GM12864 (cell line): ENCODE measurements at regions not wholly inside any gene's neighbourhood (a gene's known extent, or its start where the extent isn't known, plus 50 kb on each side); places are given as distances from the start of the nearest gene placed in this dataset.

ENCODE experiments used
- DNase-seq: peaks from one replicate; pipeline ENCODE4 v3.0.0-alpha.2; 2011; ENCODE audit warnings: low read depth
- H3K4me3 ChIP-seq: 2 replicates; pipeline ENCODE4 v1.5.1; 2011; ENCODE audit warnings: mild to moderate bottlenecking, low read depth, low read length, control low read depth
- CTCF ChIP-seq: IDR thresholded peaks from 2 replicates; pipeline ENCODE4 v1.5.1; 2011; ENCODE audit warnings: low read depth, mild to moderate bottlenecking, moderate library complexity, low read length, control low read depth, inconsistent platforms; ENCODE audit errors: missing control alignments

GRCh38 chr20:12723811-12724210, 285.0 kb upstream of the SPTLC3 start:
- no peak for TF ChIP-seq CTCF
- no peak for DNase-seq
- no peak overlapping the region for H3K4me3 ChIP-seq

- H3K4me3 ChIP-seq, result no peak overlapping the region
- no peak for TF ChIP-seq CTCF
- DNase-seq, result no peak
Observed at GRCh38 chr20:12728782-12729181, 280.0 kb upstream of the SPTLC3 start.

DNA sequence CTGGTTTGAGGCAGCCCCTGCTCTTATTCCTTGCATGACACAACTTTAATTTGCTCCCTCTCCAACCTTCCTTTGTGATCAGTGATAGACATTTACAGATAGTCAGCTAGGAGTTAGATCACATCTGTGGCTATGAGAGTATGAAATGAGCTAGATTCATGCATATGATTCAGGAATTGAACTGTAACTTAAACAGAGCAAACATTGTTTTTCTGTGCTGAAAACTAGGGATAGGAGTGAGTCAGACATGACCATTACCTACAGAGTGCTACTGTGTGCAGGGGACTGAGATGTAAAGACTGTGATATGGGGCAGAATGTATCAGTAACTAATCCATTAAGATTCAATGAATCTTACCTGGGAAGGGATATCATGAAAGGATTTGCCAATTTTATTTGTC, 279.4 kb upstream of the SPTLC3 start:
- no peak overlapping the region for H3K4me3 ChIP-seq
- no peak for DNase-seq
- TF ChIP-seq CTCF, result no peak

GRCh38 chr20:12733811-12734210, 275.0 kb upstream of the SPTLC3 start:
- TF ChIP-seq CTCF, result no peak

DNA sequence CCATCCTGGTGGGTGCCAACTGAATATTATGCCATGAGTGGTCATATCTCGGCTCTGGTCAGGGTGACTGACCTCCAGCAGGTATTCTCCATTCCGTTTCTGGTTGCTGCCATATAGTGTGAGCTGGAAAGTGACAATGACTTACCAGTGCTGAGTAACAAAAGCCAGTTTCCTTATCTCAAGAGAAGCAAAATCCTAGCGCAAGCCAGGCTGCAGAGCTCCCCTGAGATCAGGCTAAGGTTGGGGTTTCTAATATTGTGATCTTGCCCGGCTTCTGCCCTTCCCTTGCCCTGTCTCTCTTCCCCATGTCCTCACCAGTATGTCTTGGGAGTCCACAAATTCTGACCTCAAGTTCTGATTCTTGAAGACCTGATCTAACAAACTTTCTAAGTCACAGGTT, 271.3 kb upstream of the SPTLC3 start:
- TF ChIP-seq CTCF, result no peak
- DNase-seq, result no peak
- no peak overlapping the region for H3K4me3 ChIP-seq

More at GRCh38 chr20:12733811-12734210, 275.0 kb upstream of the SPTLC3 start:
- no peak overlapping the region for H3K4me3 ChIP-seq
- no peak for DNase-seq

DNA sequence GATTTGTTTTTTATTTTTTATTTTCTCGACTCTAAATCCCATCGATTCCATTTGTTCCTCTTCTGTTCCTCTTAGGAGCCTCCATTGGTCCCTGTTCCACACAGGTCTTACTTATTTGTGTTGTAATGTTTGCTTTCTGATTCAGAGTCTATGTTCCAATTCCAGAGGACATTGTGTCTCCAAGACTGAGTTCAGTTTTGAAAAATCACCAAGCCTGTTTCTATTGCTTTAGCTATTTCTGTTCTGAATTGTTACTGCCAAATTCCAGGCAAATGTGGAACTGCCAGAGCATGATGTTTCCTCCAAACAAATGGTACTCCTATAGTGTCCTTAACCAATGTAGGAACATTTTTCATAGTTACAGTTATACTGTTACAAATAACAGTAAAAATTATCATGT, 270.9 kb upstream of the SPTLC3 start:
- H3K4me3 ChIP-seq, result no peak overlapping the region
- TF ChIP-seq CTCF, result no peak
- DNase-seq, result no peak

- DNase-seq, result no peak
- no peak overlapping the region for H3K4me3 ChIP-seq
- no peak for TF ChIP-seq CTCF
Observed at GRCh38 chr20:12740647-12741046, 268.1 kb upstream of the SPTLC3 start.
